Liver (tissue), 3 donors: ENCODE measurements at regions not wholly inside any gene's neighbourhood (a gene's known extent, or its start where the extent isn't known, plus 50 kb on each side); places are given as distances from the start of the nearest gene placed in this dataset.

Experiments used
- EGR1 ChIP-seq, 2 donors: IDR thresholded peaks; 2 replicates each; pipeline ENCODE4 v1.6.1; 2016 to 2018; ENCODE audit warnings: antibody characterized with exemption in 2 of 2, low read depth in 2 of 2
- FOXA1 ChIP-seq: IDR thresholded peaks from 2 replicates; pipeline ENCODE4 v1.6.1; 2016; ENCODE audit warnings: antibody characterized with exemption
- GABPA ChIP-seq, 2 donors: IDR thresholded peaks in 1 of 2; conservative IDR thresholded peaks in 1 of 2; 2 replicates each; pipeline ENCODE4 v1.6.1; 2016; ENCODE audit warnings: antibody characterized with exemption in 2 of 2, mild to moderate bottlenecking in 1 of 2, moderate library complexity in 1 of 2
- HNF4G ChIP-seq: IDR thresholded peaks from 2 replicates; pipeline ENCODE4 v1.6.1; 2016; ENCODE audit warnings: antibody characterized with exemption
- JUND ChIP-seq, 2 donors: IDR thresholded peaks; 2 replicates each; pipeline ENCODE4 v1.6.1; 2016; ENCODE audit warnings: antibody characterized with exemption in 2 of 2
- NR2F2 ChIP-seq: IDR thresholded peaks from 2 replicates; pipeline ENCODE4 v1.6.1; 2016; ENCODE audit warnings: antibody characterized with exemption
- RAD21 ChIP-seq, 2 donors: IDR thresholded peaks; 2 replicates each; pipeline ENCODE4 v1.6.1; 2016; ENCODE audit warnings: antibody characterized with exemption in 2 of 2, mild to moderate bottlenecking in 2 of 2
- RXRA ChIP-seq, 2 donors: IDR thresholded peaks; 2 replicates each; pipeline ENCODE4 v1.6.1; 2017 to 2018; ENCODE audit warnings: antibody characterized with exemption in 2 of 2, mild to moderate bottlenecking in 1 of 2
- TF ChIP-seq, protein P1 (sequence below): fragments of 150-350 bp; IDR thresholded peaks from 2 replicates; pipeline ENCODE4 v1.5.1; 2017; ENCODE audit warnings: improper control_type of control experiment, low read depth, low read length; ENCODE audit not compliant: missing input control
- TF ChIP-seq, protein P2 (sequence below): IDR thresholded peaks from 2 replicates; pipeline ENCODE4 v1.6.1; 2016; ENCODE audit warnings: antibody characterized with exemption, mild to moderate bottlenecking
- TF ChIP-seq, protein P3 (sequence below): IDR thresholded peaks from 2 replicates; pipeline ENCODE4 v1.6.1; 2016; ENCODE audit warnings: antibody characterized with exemption
- TF ChIP-seq, protein P4 (sequence below): IDR thresholded peaks from 2 replicates; pipeline ENCODE4 v1.6.1; 2016; ENCODE audit warnings: antibody characterized with exemption
- donor health status: healthy.
- donor health status: healthy.

DNA sequence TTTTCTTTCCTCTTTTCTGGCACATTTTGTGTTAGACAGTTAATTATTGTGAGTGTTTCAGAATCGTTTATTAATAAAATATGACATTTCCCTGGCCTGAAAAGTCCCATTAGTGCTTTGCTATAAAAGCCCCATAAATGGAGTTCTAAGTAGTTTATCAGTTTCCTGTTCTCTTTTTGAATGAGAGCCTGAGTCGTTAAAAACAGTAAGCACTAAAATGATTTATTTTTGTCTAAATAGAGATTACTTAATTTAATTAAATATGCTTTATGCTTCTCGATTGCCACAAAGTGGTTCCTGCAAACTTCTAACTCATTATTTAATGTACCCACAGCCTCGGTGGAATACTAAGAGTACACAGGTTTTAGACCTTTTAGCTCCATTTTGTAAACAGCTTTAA, 577.9 kb downstream of the C6orf118 start:
- TF ChIP-seq, protein P1, sequence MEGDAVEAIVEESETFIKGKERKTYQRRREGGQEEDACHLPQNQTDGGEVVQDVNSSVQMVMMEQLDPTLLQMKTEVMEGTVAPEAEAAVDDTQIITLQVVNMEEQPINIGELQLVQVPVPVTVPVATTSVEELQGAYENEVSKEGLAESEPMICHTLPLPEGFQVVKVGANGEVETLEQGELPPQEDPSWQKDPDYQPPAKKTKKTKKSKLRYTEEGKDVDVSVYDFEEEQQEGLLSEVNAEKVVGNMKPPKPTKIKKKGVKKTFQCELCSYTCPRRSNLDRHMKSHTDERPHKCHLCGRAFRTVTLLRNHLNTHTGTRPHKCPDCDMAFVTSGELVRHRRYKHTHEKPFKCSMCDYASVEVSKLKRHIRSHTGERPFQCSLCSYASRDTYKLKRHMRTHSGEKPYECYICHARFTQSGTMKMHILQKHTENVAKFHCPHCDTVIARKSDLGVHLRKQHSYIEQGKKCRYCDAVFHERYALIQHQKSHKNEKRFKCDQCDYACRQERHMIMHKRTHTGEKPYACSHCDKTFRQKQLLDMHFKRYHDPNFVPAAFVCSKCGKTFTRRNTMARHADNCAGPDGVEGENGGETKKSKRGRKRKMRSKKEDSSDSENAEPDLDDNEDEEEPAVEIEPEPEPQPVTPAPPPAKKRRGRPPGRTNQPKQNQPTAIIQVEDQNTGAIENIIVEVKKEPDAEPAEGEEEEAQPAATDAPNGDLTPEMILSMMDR = no peak
- no peak for TF ChIP-seq GABPA (IDR thresholded peaks at IDR 0.05 in 1 of 2, conservative IDR thresholded peaks at IDR 0.05 in 1 of 2)
- no peak for TF ChIP-seq RAD21 (IDR thresholded peaks at IDR 0.05)
- no peak for TF ChIP-seq HNF4G
- TF ChIP-seq FOXA1 = no peak
- no peak for TF ChIP-seq EGR1 (IDR thresholded peaks at IDR 0.05; ENCODE audit: low read depth in 2 of 2)
- TF ChIP-seq, protein P2, sequence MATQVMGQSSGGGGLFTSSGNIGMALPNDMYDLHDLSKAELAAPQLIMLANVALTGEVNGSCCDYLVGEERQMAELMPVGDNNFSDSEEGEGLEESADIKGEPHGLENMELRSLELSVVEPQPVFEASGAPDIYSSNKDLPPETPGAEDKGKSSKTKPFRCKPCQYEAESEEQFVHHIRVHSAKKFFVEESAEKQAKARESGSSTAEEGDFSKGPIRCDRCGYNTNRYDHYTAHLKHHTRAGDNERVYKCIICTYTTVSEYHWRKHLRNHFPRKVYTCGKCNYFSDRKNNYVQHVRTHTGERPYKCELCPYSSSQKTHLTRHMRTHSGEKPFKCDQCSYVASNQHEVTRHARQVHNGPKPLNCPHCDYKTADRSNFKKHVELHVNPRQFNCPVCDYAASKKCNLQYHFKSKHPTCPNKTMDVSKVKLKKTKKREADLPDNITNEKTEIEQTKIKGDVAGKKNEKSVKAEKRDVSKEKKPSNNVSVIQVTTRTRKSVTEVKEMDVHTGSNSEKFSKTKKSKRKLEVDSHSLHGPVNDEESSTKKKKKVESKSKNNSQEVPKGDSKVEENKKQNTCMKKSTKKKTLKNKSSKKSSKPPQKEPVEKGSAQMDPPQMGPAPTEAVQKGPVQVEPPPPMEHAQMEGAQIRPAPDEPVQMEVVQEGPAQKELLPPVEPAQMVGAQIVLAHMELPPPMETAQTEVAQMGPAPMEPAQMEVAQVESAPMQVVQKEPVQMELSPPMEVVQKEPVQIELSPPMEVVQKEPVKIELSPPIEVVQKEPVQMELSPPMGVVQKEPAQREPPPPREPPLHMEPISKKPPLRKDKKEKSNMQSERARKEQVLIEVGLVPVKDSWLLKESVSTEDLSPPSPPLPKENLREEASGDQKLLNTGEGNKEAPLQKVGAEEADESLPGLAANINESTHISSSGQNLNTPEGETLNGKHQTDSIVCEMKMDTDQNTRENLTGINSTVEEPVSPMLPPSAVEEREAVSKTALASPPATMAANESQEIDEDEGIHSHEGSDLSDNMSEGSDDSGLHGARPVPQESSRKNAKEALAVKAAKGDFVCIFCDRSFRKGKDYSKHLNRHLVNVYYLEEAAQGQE = no peak
- TF ChIP-seq, protein P3, sequence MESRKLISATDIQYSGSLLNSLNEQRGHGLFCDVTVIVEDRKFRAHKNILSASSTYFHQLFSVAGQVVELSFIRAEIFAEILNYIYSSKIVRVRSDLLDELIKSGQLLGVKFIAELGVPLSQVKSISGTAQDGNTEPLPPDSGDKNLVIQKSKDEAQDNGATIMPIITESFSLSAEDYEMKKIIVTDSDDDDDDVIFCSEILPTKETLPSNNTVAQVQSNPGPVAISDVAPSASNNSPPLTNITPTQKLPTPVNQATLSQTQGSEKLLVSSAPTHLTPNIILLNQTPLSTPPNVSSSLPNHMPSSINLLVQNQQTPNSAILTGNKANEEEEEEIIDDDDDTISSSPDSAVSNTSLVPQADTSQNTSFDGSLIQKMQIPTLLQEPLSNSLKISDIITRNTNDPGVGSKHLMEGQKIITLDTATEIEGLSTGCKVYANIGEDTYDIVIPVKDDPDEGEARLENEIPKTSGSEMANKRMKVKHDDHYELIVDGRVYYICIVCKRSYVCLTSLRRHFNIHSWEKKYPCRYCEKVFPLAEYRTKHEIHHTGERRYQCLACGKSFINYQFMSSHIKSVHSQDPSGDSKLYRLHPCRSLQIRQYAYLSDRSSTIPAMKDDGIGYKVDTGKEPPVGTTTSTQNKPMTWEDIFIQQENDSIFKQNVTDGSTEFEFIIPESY = no peak
- TF ChIP-seq, protein P4, sequence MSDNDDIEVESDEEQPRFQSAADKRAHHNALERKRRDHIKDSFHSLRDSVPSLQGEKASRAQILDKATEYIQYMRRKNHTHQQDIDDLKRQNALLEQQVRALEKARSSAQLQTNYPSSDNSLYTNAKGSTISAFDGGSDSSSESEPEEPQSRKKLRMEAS = no peak
- TF ChIP-seq RXRA (IDR thresholded peaks at IDR 0.05) = no peak
- TF ChIP-seq NR2F2 = no peak
- TF ChIP-seq JUND (IDR thresholded peaks at IDR 0.05) = no peak
